GM19455 (cell line): ENCODE measurements at regions not wholly inside any gene's neighbourhood (a gene's known extent, or its start where the extent isn't known, plus 50 kb on each side); places are given as distances from the start of the nearest gene placed in this dataset.

ENCODE experiments used
- ATAC-seq: cut with Tn5 transposase; IDR thresholded peaks from one replicate; pipeline ENCODE4 v1.9.1; 2021; ENCODE audit not compliant: unreplicated experiment

- no peak for ATAC-seq
Measured at GRCh38 chr2:235287375-235287733, 206.5 kb upstream of the AGAP1 start.

DNA sequence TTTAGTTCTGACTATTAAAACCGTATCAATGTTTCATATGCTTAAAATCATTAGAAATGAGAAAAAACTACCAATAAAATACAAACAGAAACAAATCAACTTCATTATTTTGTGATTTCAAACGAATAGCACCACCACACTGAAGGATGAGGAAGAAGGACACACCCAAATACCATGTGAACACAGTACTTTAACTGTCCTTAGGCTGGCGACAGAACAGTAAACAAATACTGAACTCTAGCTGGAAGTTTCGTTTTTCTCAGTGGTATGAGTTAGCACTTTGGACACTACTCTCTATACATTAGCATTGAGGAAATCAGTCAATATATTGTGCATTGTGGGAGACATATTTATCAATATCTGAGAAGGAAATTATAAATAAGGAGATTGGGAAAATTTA, 202.4 kb upstream of the AGAP1 start:
- ATAC-seq: no peak

DNA sequence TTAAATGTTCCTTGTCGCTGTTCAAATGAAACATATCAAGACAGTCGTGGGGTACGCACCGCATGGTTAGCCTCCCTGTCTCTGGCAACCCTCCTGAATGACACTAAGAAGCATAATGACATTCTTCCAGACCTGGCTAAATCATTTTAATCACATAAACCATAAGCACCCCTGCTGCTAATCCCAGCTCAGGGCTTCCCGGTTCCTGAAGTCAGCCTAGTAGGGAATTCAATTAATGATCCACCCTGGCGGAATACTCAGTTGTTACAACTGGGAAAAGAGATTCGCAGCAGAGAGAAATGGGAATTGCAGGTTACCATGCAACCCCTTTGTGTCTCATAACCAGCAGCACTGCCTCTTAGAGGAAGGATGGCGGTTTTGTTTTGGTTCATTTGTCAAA, 200.8 kb upstream of the AGAP1 start:
- no peak for ATAC-seq

DNA sequence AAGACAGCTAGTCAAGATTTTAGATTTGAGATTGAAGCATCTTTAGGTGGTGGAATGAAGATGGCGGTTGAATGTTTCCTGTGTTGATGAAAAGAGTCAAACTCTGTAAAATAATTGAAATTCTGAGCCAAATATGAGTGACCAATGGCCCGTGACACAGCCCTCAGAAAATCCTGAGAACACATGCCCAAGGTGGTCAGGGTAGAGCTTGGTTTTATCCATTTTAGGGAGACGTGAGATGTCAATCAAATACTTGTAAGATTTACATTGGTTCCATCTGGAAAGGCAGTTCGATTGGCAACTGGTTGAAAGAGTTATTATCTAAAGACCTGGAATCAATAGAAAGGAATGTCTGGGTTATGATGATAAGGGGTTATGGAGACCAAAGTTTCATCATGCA, 198.0 kb upstream of the AGAP1 start:
- no peak for ATAC-seq

- ATAC-seq: no peak
Measured at GRCh38 chr2:235300368-235301201, 193.3 kb upstream of the AGAP1 start.

GRCh38 chr2:235301202-235302076, 192.4 kb upstream of the AGAP1 start:
- ATAC-seq: no peak

DNA sequence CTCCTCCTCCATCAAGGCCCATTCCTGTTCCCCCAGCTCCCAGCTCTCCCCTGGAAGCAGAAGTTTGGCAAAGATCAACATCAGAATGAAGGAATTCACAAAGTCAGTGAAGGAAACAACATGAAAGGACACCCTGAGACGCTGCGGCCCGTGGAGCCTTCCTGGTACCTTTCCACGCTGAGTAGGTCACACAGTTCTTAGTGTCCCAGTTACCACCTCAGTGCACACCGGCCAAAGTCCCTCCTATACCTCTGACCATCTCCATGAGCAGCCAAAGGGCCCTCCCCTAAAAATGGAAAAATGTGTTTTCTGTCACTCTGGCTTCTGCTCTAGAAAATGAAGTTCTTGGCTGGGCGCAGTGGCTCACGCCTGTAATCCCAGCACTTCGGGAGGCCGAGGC, 191.6 kb upstream of the AGAP1 start:
- ATAC-seq: no peak

DNA sequence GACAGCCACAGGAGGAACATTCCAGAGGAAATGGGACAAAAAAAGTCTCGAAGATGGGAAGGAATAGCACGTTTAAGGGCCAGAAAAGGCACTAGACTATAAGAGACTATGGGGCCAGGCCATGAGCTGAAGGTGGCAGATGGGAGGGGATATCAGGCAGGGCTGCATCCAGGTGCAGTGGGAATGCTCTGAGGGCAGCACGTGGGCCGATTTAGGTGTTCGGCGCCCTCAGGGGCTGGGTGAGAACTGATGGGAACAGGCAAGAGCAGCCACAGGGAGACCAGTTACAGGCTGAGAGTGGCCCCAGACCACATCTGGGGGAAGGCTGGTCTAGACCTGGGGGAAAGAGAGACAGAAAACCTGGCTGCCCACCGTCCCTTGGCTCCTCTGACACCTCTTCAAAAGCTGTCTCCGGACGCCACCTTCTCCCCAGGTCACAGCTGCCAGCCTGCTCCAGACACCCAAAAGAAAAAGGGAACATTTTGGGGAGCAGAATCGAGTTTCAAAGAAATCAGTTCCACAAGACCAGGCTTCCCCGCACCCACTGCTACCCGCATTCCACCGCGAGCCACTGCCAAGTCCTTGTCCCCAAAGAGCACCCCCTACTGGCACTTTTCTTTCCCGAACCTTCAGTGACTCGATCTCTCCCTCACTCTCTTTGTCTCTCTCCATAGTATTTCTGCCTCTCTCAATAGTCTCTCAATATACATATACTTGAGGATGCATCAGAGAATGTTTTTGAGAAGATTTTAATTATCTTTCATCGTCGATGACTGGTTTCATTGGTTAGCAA, 190.1 kb upstream of the AGAP1 start:
- ATAC-seq: no peak

GRCh38 chr2:235305678-235306077, 188.2 kb upstream of the AGAP1 start:
- ATAC-seq: no peak

GRCh38 chr2:235311044-235311443, 182.8 kb upstream of the AGAP1 start:
- ATAC-seq: no peak

- no peak for ATAC-seq
Measured at GRCh38 chr2:235312571-235312970, 181.3 kb upstream of the AGAP1 start.

- no peak for ATAC-seq
Measured at GRCh38 chr2:235314371-235314930, 179.4 kb upstream of the AGAP1 start.

- no peak for ATAC-seq
Measured at GRCh38 chr2:235319095-235319494, 174.7 kb upstream of the AGAP1 start.

- no peak for ATAC-seq
Measured at GRCh38 chr2:235320326-235320725, 173.5 kb upstream of the AGAP1 start.

DNA sequence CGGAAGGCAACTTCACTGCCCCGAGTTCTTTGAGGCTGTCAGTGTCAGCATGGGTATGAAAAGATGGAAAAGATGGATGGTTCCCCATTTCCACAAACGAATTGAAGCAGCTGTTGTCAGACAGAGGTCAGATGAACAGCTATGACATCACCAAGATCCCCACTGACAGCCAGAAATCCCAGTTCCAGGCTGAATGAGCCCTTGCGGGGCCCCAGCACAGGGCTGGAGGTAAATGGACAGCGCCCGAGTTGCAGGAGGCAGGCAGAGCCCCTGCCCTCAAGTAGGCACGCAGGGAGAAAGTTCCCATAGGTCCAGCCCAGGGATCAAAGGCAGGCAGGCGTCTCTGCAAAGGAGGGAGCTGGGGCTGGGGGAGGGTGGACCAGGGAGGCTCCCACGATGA, 169.5 kb upstream of the AGAP1 start:
- ATAC-seq: no peak

DNA sequence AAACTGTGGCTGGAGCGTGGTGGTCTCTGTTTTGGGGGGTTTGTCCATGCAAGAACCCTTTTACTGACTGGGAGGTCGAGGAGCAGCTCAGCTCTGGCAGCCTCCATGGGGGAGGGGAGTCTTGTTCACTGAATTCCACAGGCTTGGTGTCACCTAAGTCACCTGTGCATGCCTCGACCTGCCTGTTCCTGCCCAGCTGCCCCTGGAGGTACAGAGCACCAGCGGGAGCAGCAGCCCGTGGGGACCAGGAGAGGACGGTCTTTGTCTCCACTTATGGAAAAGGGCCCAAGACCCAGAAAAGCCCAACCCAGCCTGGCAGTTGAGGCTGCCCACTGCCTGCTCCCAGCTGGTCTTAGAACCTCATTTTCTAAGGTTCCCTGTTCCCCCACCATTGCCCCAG, 168.7 kb upstream of the AGAP1 start:
- no peak for ATAC-seq

GRCh38 chr2:235328991-235329390, 164.9 kb upstream of the AGAP1 start:
- ATAC-seq: no peak

DNA sequence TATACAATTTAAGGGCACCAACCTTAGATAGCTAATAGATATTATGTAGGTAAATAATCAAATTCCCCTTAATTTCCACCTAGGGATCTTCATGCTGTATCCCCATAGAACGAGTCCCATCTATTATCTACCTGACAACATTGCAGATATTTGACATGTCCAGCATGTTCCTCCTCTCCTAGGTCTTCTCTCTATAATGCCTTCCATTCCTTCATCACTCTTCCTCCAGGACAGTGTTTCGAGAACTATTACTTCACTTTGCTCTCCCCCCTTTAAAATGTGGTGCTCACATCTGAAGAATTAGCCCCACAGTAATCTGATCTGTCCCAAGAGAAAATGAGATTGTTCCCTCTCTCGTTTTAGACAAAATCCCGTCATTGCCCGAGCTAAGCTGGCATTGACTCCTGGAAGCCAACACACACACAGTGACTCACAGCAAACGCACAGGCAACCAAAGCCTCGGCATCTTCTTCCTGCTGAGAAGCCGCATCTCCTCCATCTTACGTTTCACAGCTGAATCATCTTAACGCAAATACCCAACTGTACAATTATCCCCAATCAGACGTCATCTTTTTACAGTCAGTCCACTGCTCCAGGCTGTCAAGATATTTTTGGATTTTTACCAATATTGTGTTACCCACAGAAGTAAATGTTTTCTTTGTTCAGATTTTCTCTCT, 162.9 kb upstream of the AGAP1 start:
- ATAC-seq: no peak

- no peak for ATAC-seq
Measured at GRCh38 chr2:235332240-235332890, 161.5 kb upstream of the AGAP1 start.

DNA sequence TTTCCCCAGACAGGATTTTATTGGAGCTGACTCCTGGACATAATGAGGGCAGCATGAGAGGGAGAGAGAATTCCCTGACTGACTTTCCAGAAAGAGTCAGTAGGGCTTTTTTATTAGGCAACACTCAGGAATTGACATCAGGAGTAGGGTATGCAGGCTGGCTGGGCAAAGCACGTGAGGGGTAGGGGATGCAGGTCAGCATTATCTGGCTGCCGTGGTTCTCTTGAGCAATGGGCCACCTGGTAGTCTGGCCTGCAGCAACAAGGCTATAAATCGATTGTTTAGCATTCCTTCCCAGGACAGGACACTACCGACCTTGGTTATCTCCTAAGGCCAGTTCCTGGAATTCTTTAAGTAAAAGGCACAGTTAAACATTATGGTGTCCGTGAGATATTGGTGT, 160.8 kb upstream of the AGAP1 start:
- ATAC-seq: no peak
